GM23338 (cell line): ENCODE measurements at regions not wholly inside any gene's neighbourhood (a gene's known extent, or its start where the extent isn't known, plus 50 kb on each side); places are given as distances from the start of the nearest gene placed in this dataset.

Source experiments
- CREB1 ChIP-seq: fragments of 250-450 bp; sonication (Bioruptor Pico); IDR thresholded peaks from 2 replicates; pipeline ENCODE4 v1.5.0; 2020; ENCODE audit warnings: low read depth, mild to moderate bottlenecking, moderate library complexity
- CTCF ChIP-seq, 2 experiments: fragments of 200-600 bp in 1 of 2; sonication (generic) in 1 of 2; conservative IDR thresholded peaks; 2 replicates each; pipeline versions ENCODE4 v1.5.1 to v1.6.1; 2016 to 2017; ENCODE audit warnings: antibody characterized with exemption in 2 of 2, low read depth in 2 of 2, mild to moderate bottlenecking in 2 of 2, moderate library complexity in 1 of 2
- EZH2 ChIP-seq: fragments of 200-600 bp; sonication (generic); IDR thresholded peaks from one replicate; pipeline ENCODE4 v1.8.0; 2017; ENCODE audit warnings: antibody characterized with exemption, mild to moderate bottlenecking, low read depth; ENCODE audit not compliant: unreplicated experiment
- EZH2phosphoT487 ChIP-seq: fragments of 200-600 bp; sonication (generic); IDR thresholded peaks from one replicate; pipeline ENCODE4 v1.8.1; 2018; ENCODE audit warnings: antibody characterized with exemption; ENCODE audit not compliant: unreplicated experiment
- JUNB ChIP-seq: IDR thresholded peaks from one replicate; pipeline ENCODE4 v1.6.1; 2016; ENCODE audit warnings: antibody characterized with exemption; ENCODE audit not compliant: unreplicated experiment
- NANOG ChIP-seq: IDR thresholded peaks from 2 replicates; pipeline ENCODE4 v1.6.1; 2016; ENCODE audit warnings: antibody characterized with exemption, borderline replicate concordance
- POLR2AphosphoS5 ChIP-seq: IDR thresholded peaks from 2 replicates; pipeline ENCODE4 v1.6.1; 2016; ENCODE audit warnings: antibody characterized with exemption, low read depth
- REST ChIP-seq: IDR thresholded peaks from one replicate; pipeline ENCODE4 v1.6.1; 2018; ENCODE audit warnings: antibody characterized with exemption; ENCODE audit not compliant: unreplicated experiment
- STAT1 ChIP-seq: IDR thresholded peaks from one replicate; pipeline ENCODE4 v1.6.1; 2016; ENCODE audit warnings: antibody characterized with exemption; ENCODE audit not compliant: unreplicated experiment
- ZNF331 ChIP-seq: fragments of 250-450 bp; sonication (Bioruptor Pico); IDR thresholded peaks from 2 replicates; pipeline ENCODE4 v1.5.0; 2020; ENCODE audit warnings: low read depth, mild to moderate bottlenecking, moderate library complexity

GRCh38 chr7:9488555-9488954 is 1055.1 kb downstream of the NXPH1 start:
- TF ChIP-seq JUNB (no peak), EZH2phosphoT487 (no peak), CTCF (conservative IDR thresholded peaks at IDR 0.05; ENCODE audit: low read depth in 2 of 2) (no peak), ZNF331 (CRISPR knock-in tag) (no peak), REST (no peak), POLR2AphosphoS5 (no peak), EZH2 (no peak), CREB1 (no peak), STAT1 (no peak), NANOG (no peak)
